GM12865 (cell line): ENCODE measurements at regions not wholly inside any gene's neighbourhood (a gene's known extent, or its start where the extent isn't known, plus 50 kb on each side); places are given as distances from the start of the nearest gene placed in this dataset.

ENCODE experiments used
- DNase-seq: peaks from one replicate; pipeline ENCODE4 v3.0.0; 2010; ENCODE audit warnings: low read depth
- H3K4me3 ChIP-seq: 2 replicates; pipeline ENCODE4 v1.5.1; 2011; ENCODE audit warnings: mild to moderate bottlenecking, low read depth, low read length, control low read depth
- TF ChIP-seq, protein P1 (sequence below): IDR thresholded peaks from 2 replicates; pipeline ENCODE4 v1.5.1; 2011; ENCODE audit warnings: low read length, control low read depth, low read depth, inconsistent platforms; ENCODE audit not compliant: insufficient read depth; ENCODE audit errors: missing control alignments

GRCh38 chr11:27848423-27848822 lies 148.2 kb upstream of the BDNF start:
- no peak for DNase-seq
- TF ChIP-seq, protein P1, sequence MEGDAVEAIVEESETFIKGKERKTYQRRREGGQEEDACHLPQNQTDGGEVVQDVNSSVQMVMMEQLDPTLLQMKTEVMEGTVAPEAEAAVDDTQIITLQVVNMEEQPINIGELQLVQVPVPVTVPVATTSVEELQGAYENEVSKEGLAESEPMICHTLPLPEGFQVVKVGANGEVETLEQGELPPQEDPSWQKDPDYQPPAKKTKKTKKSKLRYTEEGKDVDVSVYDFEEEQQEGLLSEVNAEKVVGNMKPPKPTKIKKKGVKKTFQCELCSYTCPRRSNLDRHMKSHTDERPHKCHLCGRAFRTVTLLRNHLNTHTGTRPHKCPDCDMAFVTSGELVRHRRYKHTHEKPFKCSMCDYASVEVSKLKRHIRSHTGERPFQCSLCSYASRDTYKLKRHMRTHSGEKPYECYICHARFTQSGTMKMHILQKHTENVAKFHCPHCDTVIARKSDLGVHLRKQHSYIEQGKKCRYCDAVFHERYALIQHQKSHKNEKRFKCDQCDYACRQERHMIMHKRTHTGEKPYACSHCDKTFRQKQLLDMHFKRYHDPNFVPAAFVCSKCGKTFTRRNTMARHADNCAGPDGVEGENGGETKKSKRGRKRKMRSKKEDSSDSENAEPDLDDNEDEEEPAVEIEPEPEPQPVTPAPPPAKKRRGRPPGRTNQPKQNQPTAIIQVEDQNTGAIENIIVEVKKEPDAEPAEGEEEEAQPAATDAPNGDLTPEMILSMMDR: no peak
- H3K4me3 ChIP-seq: no peak overlapping the region

DNA sequence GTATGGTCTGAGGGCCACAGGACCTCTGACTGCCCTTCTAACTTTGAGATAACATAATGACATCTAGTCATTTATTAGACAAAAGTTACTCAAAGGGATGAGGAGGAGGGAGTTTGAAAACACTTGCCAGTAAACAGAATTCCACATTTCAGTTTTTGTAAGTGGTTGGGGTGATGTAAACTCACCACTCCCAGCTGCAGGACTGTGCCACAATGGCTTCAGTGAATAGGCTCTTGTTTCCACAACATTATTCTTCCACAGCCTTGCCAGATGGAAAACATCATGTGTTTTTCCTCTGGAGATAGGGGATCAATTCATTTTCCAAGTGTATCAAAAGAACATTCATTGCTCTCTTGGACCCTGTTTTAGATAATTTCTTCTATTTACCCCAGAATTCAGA lies 147.2 kb upstream of the BDNF start:
- H3K4me3 ChIP-seq: no peak overlapping the region
- DNase-seq: no peak
- TF ChIP-seq, protein P1: no peak

DNA sequence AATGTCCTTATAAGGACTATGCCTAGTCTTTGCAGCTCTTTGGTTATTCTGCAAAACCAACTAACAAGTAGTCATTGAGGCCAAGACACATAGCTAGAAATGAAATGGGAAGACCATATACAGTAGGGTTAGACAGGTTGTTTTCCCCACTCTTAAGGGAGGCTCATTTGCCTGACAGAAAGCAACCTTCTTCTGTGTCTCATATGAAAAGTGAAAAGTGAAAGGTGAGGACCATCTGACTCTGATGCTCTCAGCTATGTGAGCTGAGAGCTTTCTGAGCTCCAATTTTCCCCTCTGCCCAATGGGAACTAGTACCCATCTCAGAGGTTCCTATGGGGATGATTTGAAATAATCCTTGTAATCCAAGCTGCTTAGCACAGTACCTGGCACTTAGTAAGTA lies 142.0 kb upstream of the BDNF start:
- H3K4me3 ChIP-seq: no peak overlapping the region
- peak; percentile 17 for DNase-seq
- TF ChIP-seq, protein P1: no peak

GRCh38 chr11:27841023-27841422 lies 140.8 kb upstream of the BDNF start:
- TF ChIP-seq, protein P1: no peak
- no peak for DNase-seq

GRCh38 chr11:27839226-27839913 lies 139.1 kb upstream of the BDNF start:
- TF ChIP-seq, protein P1: peak; percentile 29
- no peak overlapping the region for H3K4me3 ChIP-seq
- DNase-seq: peak; percentile 21

More at GRCh38 chr11:27841023-27841422, 140.8 kb upstream of the BDNF start:
- H3K4me3 ChIP-seq: no peak overlapping the region

DNA sequence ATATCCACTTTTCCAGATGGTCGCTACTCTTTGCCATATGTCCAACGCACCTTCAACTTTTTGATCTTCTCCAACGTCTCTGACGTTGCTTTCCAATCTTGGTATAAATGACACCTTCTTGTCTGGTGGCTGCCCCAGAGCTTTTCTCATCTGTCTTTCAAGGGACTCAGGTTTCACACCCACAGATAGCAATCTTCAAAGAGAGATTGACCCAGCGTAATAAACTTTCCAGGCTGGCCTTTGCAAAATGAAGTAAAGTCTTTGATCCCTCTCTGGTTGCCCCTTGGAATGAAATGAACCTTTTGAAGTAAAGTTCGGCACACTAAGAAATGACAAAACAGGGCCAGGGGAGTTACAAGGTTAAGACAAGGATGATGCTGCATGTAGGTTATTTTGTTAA lies 138.4 kb upstream of the BDNF start:
- H3K4me3 ChIP-seq: no peak overlapping the region
- TF ChIP-seq, protein P1: no peak
- no peak for DNase-seq

- peak; percentile 57 for DNase-seq
- TF ChIP-seq, protein P1: no peak
- H3K4me3 ChIP-seq: no peak overlapping the region
These were observed 137.8 kb upstream of the BDNF start for GRCh38 chr11:27837895-27838563.
